Aorta (tissue), 5 donors: ENCODE measurements at regions not wholly inside any gene's neighbourhood (a gene's known extent, or its start where the extent isn't known, plus 50 kb on each side); places are given as distances from the start of the nearest gene placed in this dataset.

Experiments used
- ATAC-seq: fragments of 200-7000 bp; cut with Tn5 transposase; one replicate; pipeline ENCODE4 v1.9.1; 2022; ENCODE audit warnings: moderate library complexity; ENCODE audit not compliant: low FRiP score
- DNase-seq, 2 donors: peaks; one replicate each; pipeline ENCODE4 v3.0.0-alpha.2; 2020
- H3K27ac ChIP-seq, 2 donors: one replicate each; pipeline ENCODE4 v1.5.1; 2013; ENCODE audit warnings: low read length in 2 of 2, mild to moderate bottlenecking in 2 of 2, moderate library complexity in 2 of 2, control low read depth in 1 of 2, inconsistent platforms in 1 of 2, low read depth in 1 of 2
- H3K27me3 ChIP-seq, 2 donors: one replicate each; pipeline ENCODE4 v1.6.1; 2013; ENCODE audit warnings: control low read depth in 1 of 2, low read length in 1 of 2, mild to moderate bottlenecking in 1 of 2, moderate library complexity in 1 of 2; ENCODE audit not compliant: insufficient read depth in 2 of 2, control insufficient read depth in 1 of 2
- H3K36me3 ChIP-seq, 2 donors: one replicate each; pipeline ENCODE4 v1.6.1; 2013; ENCODE audit warnings: control low read depth in 1 of 2, low read length in 1 of 2, mild to moderate bottlenecking in 1 of 2; ENCODE audit not compliant: insufficient read depth in 2 of 2, control insufficient read depth in 1 of 2
- H3K4me1 ChIP-seq, 2 donors: one replicate each; pipeline ENCODE4 v1.6.1; 2013; ENCODE audit warnings: low read length in 2 of 2, control low read depth in 1 of 2, mild to moderate bottlenecking in 1 of 2, moderate library complexity in 1 of 2; ENCODE audit not compliant: insufficient read depth in 2 of 2, control insufficient read depth in 1 of 2
- H3K4me3 ChIP-seq, 2 donors: one replicate each; pipeline ENCODE4 v1.5.1; 2013; ENCODE audit warnings: low read length in 2 of 2, control low read depth in 1 of 2, mild to moderate bottlenecking in 1 of 2
- H3K9me3 ChIP-seq: one replicate; pipeline ENCODE4 v1.6.1; 2013; ENCODE audit warnings: mild to moderate bottlenecking, low read length; ENCODE audit not compliant: control insufficient read depth
- WGBS, 2 donors: extraction: QIAGEN DNeasy Blood & Tissue Kit; methylation state at CpG; one replicate each; pipeline ENCODE4 v1.1.7; 2013; 5-methylcytosine and 5-hydroxymethylcytosine counted together
- intact Hi-C, 2 donors: fragments of 100-400 bp; cut with DNase I; formaldehyde crosslinking; loops; one replicate each; pipeline versions ENCODE4 v1.14.2 to v1.15.0; 2022
- donor health status: healthy with polysubstance abuse.
- donor health status: Bipolar disorder and iron deficiency.
- donor health status: DM: no; HTN: no; CAD: no.
- donor health status: DM: no; HTN: no; CAD: no.
- donor health status: DM: yes; HTN: yes; CAD: no.

DNA sequence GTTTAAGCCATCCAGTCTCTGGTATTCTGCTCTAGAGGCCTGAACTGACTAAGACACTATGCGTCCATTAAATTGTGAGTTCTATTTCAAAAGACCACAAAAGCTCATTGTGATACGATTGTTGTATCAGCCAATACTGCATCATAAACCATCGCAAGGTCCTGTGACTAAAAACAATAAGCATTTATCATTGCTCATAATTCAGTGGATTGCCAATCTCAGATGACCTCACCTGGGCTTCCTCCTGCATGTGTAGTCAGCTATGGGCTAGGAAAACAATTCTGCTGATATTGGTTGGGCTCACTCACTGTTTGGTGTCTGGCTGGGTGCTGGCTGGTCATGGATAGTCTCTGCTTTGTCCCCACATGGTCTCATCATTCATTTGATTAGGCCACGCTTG is 592.7 kb upstream of the BTBD3 start:
- intact Hi-C loops = no loop called here
- H3K4me1 ChIP-seq = no peaks in the 10 kb centered on the region
- DNase-seq (no peak), ATAC-seq (no peak)
- H3K4me3 ChIP-seq = no peak overlapping the region
- WGBS, 2 donors = 95 to 97% methylated on average over 4 of the region's 4 CpGs
- no peaks in the 10 kb centered on the region for H3K9me3 ChIP-seq
- no peaks in the 10 kb centered on the region for H3K36me3 ChIP-seq
- H3K27me3 ChIP-seq = no peaks in the 10 kb centered on the region
- H3K27ac ChIP-seq = no peak overlapping the region

DNA sequence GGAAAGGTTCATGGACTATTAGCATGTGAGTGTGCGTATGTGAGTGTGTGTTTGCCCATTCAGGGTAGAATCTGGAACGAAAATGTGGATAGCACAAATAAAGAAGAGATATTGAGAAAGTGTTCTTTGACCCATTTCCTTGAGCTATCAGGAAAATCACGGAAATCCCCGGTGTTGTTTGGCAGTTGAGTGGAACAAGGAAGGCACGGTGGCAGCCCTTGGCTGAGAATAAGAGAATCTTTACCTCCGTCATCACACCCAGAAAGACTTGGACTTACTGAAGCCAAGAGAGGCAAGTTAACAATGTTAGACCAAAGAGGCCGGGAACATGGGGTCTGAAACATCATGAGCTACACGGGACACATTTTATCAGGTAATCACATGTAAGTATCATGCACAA is 588.9 kb upstream of the BTBD3 start:
- Histone ChIP-seq H3K27ac (no peak overlapping the region), H3K36me3 (no peaks in the 10 kb centered on the region), H3K4me1 (no peaks in the 10 kb centered on the region), H3K9me3 (no peaks in the 10 kb centered on the region), H3K4me3 (no peak overlapping the region), H3K27me3 (no peaks in the 10 kb centered on the region)
- ATAC-seq (no peak), DNase-seq (no peak)
- intact Hi-C loops = no loop called here
- WGBS, 2 donors = 81 to 85% methylated on average over 8 of the region's 8 CpGs

DNA sequence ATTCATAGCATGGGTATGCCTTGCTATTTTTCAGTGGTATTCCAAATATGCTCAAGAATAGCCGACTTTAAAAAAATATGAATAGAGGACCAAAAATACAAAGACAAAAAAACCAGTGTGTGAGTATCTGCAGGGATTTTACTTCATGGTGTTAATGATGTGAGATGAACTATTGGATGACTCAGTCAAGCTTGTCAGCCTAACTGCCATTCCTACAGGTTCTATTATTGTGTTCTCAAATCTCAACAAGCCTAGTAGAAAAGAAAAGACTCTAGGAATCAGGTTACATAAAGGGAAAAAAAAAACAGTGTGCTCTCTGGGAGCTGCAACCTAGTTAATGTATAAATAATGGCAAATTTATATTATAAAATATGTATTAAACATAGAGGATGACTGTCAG is 588.4 kb upstream of the BTBD3 start:
- intact Hi-C loops = no loop called here
- Histone ChIP-seq H3K27me3 (no peaks in the 10 kb centered on the region), H3K27ac (no peak overlapping the region), H3K4me1 (no peaks in the 10 kb centered on the region), H3K9me3 (no peaks in the 10 kb centered on the region), H3K4me3 (no peak overlapping the region), H3K36me3 (no peaks in the 10 kb centered on the region)
- 16 to 22% methylated on average over 1 of the region's 1 CpG for WGBS, 2 donors
- ATAC-seq (no peak), DNase-seq (no peak)

DNA sequence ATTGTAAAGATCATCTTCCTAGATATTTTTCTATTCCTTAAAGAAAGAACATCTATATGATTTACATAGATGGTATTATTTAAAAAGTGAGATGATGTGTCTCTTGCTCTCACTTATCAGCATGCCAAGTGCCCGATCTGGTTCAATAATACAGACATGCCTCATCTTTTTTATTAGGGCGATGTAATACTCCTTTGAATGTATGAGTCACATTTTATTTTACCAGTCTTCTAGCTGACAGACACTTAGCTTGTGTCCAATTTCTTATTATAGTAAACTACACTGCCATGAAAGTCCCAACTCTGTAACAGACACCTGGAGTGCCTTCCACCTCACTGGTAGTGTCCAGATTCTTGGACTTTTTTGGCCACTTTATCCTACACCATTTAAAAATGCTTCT is 586.6 kb upstream of the BTBD3 start:
- Histone ChIP-seq H3K27me3 (no peaks in the 10 kb centered on the region), H3K4me1 (no peaks in the 10 kb centered on the region)
- no peak for ATAC-seq

DNA sequence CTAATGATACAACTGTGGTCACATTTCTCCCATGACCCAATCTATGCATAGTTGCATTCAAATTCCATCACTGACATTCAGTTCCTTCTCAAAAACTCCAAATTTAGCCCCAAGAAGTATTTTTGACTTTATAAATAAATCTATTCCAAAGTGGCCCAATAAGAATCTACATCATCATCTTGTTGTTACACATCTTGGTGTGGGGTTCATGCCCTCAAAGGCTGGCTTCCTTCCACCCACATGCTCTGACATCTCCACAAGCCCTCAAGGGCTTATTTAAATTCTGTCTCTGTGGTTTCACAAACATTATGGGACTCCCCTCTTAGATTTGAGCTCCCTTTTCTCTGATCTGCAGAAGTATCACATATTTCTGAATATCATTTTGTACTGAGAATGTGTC is 585.3 kb upstream of the BTBD3 start:
- no peaks in the 10 kb centered on the region for H3K4me1 ChIP-seq
- H3K9me3 ChIP-seq = no peaks in the 10 kb centered on the region
- H3K36me3 ChIP-seq = no peaks in the 10 kb centered on the region
- DNase-seq (no peak), ATAC-seq (no peak)
- no peak overlapping the region for H3K4me3 ChIP-seq
- H3K27ac ChIP-seq = no peak overlapping the region
- no peaks in the 10 kb centered on the region for H3K27me3 ChIP-seq
- intact Hi-C loops = no loop called here

More for the DNA sequence above, 586.6 kb upstream of the BTBD3 start:
- intact Hi-C loops = no loop called here
- Histone ChIP-seq H3K36me3 (no peaks in the 10 kb centered on the region), H3K27ac (no peak overlapping the region), H3K9me3 (no peaks in the 10 kb centered on the region), H3K4me3 (no peak overlapping the region)
- no peak for DNase-seq
- 80 to 83% methylated on average over 2 of the region's 2 CpGs for WGBS, 2 donors

DNA sequence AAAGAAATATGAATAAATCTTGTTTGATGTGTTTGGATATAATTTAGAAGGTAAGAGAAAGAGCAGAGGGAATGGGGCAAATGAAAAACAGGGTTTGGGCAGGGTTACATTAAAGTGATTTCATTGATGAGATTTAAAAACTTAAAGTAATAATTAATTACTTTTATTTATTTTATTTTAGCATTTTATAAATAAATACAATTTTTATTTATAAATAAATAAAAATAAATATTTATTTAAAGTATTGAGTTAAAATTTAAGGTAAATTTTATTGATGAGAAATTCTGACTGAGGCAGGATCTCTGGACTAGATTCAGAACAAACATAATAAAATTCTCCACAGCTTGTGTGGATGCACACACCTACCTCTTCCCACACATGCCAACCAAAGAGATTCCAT is 584.1 kb upstream of the BTBD3 start:
- Histone ChIP-seq H3K27me3 (no peaks in the 10 kb centered on the region), H3K9me3 (no peaks in the 10 kb centered on the region), H3K27ac (no peak overlapping the region), H3K4me3 (no peak overlapping the region), H3K4me1 (no peaks in the 10 kb centered on the region), H3K36me3 (no peaks in the 10 kb centered on the region)
- intact Hi-C loops = no loop called here
- ATAC-seq = no peak
- DNase-seq = no peak

DNA sequence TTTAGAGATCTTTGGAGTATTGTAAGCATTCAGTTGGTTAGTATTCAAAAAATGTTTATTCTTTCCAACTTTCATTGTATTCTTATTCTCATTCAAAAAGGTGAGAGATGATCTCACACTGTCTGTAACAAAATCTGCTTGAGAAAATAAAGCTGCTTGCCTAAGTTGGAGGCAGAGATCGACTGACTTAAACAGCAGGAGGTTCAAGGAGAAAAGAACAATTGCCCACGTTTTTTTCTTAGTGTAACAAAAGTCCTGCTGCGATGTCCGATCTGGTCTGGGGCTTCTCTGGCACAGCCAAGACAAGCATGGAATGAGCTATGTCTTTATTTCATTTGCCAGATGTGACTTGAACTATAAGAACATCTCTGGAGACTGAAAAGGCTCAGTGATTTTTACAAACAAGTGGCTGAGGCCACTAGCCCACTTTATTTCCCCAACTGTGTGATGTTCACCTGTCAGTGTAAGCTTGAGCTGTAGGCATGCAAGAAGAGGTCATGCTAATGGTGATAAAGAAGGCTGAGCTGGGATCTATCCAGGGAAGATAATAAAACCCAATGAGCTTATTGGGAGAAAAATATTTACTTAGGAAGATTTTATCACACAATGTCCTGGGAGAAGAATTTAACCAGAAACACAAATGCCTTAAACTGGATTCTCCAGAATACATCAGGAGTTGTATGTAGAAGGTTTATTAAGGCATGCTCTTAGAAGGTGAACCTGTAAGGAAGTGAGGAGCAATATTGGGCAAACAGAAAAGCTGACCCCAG is 580.1 kb upstream of the BTBD3 start:
- ATAC-seq = no peak
- no peaks in the 10 kb centered on the region for H3K27me3 ChIP-seq
- no peaks in the 10 kb centered on the region for H3K4me1 ChIP-seq
- H3K9me3 ChIP-seq = no peaks in the 10 kb centered on the region
- no peaks in the 10 kb centered on the region for H3K36me3 ChIP-seq
- WGBS, 2 donors = 31 to 40% methylated on average over 4 of the region's 4 CpGs
- no peak for DNase-seq
- no peak overlapping the region for H3K4me3 ChIP-seq
- intact Hi-C loops = no loop called here
- H3K27ac ChIP-seq = no peak overlapping the region

DNA sequence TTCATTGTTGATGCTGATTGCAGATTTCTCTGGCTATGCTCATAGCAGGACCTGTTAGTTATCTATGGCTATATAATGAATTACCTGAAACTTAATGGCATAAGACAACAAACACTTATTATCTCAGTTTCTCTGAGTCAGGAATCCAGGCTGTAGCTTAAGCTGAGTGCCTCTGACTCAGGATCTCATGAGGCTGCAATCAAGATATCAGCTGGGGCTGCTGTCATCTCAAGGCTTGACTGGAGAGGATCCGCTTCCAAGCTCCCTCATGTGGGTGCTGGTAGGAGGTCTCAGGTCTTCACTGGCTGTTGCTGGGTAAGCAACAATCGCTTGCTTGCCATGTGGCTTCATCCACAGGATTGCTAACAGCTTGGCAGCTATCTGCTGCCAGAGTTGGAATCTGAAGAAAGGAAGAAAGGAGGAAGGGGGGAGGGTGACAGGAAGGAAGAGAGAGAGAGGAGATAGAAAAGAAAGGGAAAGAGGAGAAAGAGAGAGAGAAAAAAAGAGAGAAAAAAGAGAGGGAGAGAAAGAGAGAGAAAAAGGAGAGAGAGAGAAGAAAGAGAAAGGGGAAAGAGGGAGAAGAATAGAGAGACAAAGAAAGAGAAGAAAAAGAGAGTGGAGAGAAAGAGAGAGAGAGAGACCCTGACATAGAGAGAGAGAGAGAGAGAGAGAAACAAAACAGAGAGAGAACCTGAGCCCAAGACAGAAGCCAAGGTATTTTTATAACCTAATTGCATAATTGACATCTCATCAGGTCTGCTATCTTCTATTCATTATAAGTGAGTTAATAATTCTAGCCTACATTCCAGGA is 579.0 kb upstream of the BTBD3 start:
- H3K27ac ChIP-seq = no peak overlapping the region
- intact Hi-C loops = no loop called here
- ATAC-seq (no peak), DNase-seq (no peak)
- no peaks in the 10 kb centered on the region for H3K4me1 ChIP-seq
- H3K36me3 ChIP-seq = no peaks in the 10 kb centered on the region
- no peak overlapping the region for H3K4me3 ChIP-seq
- 91 to 93% methylated on average over 2 of the region's 2 CpGs for WGBS, 2 donors
- H3K9me3 ChIP-seq = no peaks in the 10 kb centered on the region
- no peaks in the 10 kb centered on the region for H3K27me3 ChIP-seq

DNA sequence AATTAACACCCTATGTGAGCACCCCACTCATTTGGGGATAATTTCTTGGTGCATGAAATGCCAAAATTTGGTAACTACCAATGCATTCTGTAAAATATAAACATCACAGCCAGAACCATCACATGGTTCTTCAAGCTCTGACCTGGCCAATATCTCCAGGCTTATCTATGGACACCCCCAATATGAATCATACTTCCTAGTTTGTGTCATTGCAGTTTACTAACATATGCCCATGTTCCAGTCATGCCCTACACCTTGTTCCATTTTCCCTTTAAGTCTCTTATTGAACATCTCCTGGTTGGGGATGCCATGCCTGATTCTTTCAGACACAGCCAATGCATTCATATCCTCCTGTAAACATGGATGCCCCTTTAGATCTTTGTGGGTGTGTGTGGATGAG is 572.8 kb upstream of the BTBD3 start:
- Histone ChIP-seq H3K9me3 (no peaks in the 10 kb centered on the region), H3K4me3 (no peak overlapping the region), H3K27ac (no peak overlapping the region), H3K36me3 (no peaks in the 10 kb centered on the region), H3K4me1 (no peaks in the 10 kb centered on the region), H3K27me3 (no peaks in the 10 kb centered on the region)
- no peak for DNase-seq
- ATAC-seq = no peak
- intact Hi-C loops = no loop called here
